ENCODE measurements at regions not wholly inside any gene's neighbourhood (a gene's known extent, or its start where the extent isn't known, plus 50 kb on each side); places are given as distances from the start of the nearest gene placed in this dataset.

DNA sequence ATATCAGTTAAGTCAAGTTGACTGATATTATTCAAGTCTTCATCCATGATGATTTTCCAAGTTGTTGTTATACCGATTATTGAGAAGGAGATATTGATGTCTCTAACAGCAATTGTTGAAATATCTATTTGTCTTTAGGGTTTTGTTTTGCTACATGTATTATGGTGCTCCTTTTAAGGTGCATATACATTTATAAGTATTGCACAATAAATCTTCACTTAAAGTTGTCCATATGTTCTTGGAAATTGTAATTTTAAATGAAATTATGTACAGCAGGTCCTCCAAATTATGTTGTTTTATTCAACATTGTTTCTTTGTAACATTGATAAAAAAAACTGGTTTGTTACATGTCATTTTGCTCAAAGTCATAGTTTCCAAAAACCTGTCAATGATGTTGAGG is 650.7 kb upstream of the CITED2 start:
- H3K36me3 ChIP-seq (ENCODE audit: control insufficient read depth in 1 of 2, insufficient read depth in 2 of 2, low read depth in 1 of 2, low read length in 2 of 2) = no peaks in the 10 kb centered on the region
- WGBS = no CpG with 5 or more reads among the region's 1 CpG
- no peak overlapping the region for H2AK5ac ChIP-seq (ENCODE audit: low read length, severe bottlenecking)
- no peak overlapping the region for H3K14ac ChIP-seq (ENCODE audit: low read length in 2 of 2)
- H3K27me3 ChIP-seq (ENCODE audit: control insufficient read depth in 1 of 2, insufficient read depth in 1 of 2, low read length in 2 of 2) = no peaks in the 10 kb centered on the region
- no peak overlapping the region for H3K9ac ChIP-seq (ENCODE audit: low read length)
- peaks cover 18% of the 10 kb centered on the region for H3K9me3 ChIP-seq (ENCODE audit: control insufficient read depth, low read length)
- H3K23ac ChIP-seq (ENCODE audit: low read length in 2 of 2) = no peak overlapping the region
- no peak overlapping the region for H3K4me3 ChIP-seq (ENCODE audit: insufficient read depth in 1 of 2, low read depth in 1 of 2, low read length in 2 of 2)
- H2AFZ ChIP-seq (ENCODE audit: low read depth, low read length) = no peak overlapping the region
- H2BK15ac ChIP-seq (ENCODE audit: low read depth, poor library complexity, severe bottlenecking) = no peak overlapping the region
- H3K4me2 ChIP-seq (ENCODE audit: low read length, poor library complexity, severe bottlenecking) = no peak overlapping the region
- no peak overlapping the region for H4K91ac ChIP-seq (ENCODE audit: low read length)
- no peak overlapping the region for H3K18ac ChIP-seq (ENCODE audit: low read depth in 1 of 2, low read length in 2 of 2)
- no peak overlapping the region for H3K4ac ChIP-seq (ENCODE audit: low read depth in 1 of 2, low read length in 2 of 2)
- H2BK120ac ChIP-seq (ENCODE audit: low read depth, low read length) = no peak overlapping the region
- H2BK5ac ChIP-seq (ENCODE audit: low read depth, low read length, poor library complexity, severe bottlenecking) = no peak overlapping the region
- DNase-seq = no peak
- no peak overlapping the region for H4K8ac ChIP-seq (ENCODE audit: low read length)
- H3K4me1 ChIP-seq (ENCODE audit: control insufficient read depth, insufficient read depth, low read depth, low read length) = no peaks in the 10 kb centered on the region
- no peaks in the 10 kb centered on the region for H3K79me1 ChIP-seq (replicated peaks; ENCODE audit: low read length, poor library complexity, severe bottlenecking)
- H3K27ac ChIP-seq (ENCODE audit: low read length, poor library complexity, severe bottlenecking) = no peak overlapping the region
- no peak overlapping the region for H2BK12ac ChIP-seq (ENCODE audit: low read length in 2 of 2)

DNA sequence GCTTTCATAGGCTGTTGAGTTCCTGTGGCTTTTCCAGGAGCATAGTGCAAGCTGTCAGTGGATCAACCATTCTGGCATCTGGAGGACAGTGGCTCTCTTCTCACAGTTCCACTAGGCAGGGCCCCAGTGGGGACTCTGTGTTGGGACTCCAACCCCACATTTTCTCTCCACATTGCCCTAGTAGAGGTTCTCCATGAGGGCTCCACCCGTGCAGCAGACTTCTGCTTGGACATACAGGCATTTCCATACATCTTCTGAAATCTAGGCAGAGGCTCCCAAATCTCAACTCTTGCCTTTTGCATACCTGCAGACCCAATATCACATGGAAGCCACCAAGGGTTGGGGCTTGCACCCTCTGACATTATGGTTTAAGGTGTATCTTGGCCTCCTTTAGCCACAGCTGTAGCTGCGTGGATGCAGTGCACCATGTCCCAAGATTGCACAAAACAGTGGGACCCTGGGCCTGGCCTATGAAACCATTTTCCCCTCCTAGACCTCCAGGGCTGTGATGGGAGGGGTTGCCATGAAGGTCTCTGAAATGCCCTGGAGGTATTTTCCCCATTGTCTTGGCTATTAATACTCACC is 645.9 kb upstream of the CITED2 start:
- no peaks in the 10 kb centered on the region for H3K79me1 ChIP-seq (replicated peaks; ENCODE audit: low read length, poor library complexity, severe bottlenecking)
- no peak overlapping the region for H3K14ac ChIP-seq (ENCODE audit: low read length in 2 of 2)
- H3K36me3 ChIP-seq (ENCODE audit: control insufficient read depth in 1 of 2, insufficient read depth in 2 of 2, low read depth in 1 of 2, low read length in 2 of 2) = no peaks in the 10 kb centered on the region
- peaks cover 13% of the 10 kb centered on the region for H3K9me3 ChIP-seq (ENCODE audit: control insufficient read depth, low read length)
- no peak overlapping the region for H2BK15ac ChIP-seq (ENCODE audit: low read depth, poor library complexity, severe bottlenecking)
- H3K4me3 ChIP-seq (ENCODE audit: insufficient read depth in 1 of 2, low read depth in 1 of 2, low read length in 2 of 2) = no peak overlapping the region
- H3K9ac ChIP-seq (ENCODE audit: low read length) = no peak overlapping the region
- no peak overlapping the region for H4K8ac ChIP-seq (ENCODE audit: low read length)
- no peak overlapping the region for H2BK120ac ChIP-seq (ENCODE audit: low read depth, low read length)
- no peak overlapping the region for H2BK12ac ChIP-seq (ENCODE audit: low read length in 2 of 2)
- H3K4me1 ChIP-seq (ENCODE audit: control insufficient read depth, insufficient read depth, low read depth, low read length) = no peaks in the 10 kb centered on the region
- no peak overlapping the region for H3K23ac ChIP-seq (ENCODE audit: low read length in 2 of 2)
- no peak overlapping the region for H3K27ac ChIP-seq (ENCODE audit: low read length, poor library complexity, severe bottlenecking)
- no peak for DNase-seq
- H2AFZ ChIP-seq (ENCODE audit: low read depth, low read length) = no peak overlapping the region
- H2AK5ac ChIP-seq (ENCODE audit: low read length, severe bottlenecking) = no peak overlapping the region
- H3K27me3 ChIP-seq (ENCODE audit: control insufficient read depth in 1 of 2, insufficient read depth in 1 of 2, low read length in 2 of 2) = no peaks in the 10 kb centered on the region
- no peak overlapping the region for H3K4me2 ChIP-seq (ENCODE audit: low read length, poor library complexity, severe bottlenecking)
- 88% methylated on average over 2 of the region's 2 CpGs for WGBS
- H2BK5ac ChIP-seq (ENCODE audit: low read depth, low read length, poor library complexity, severe bottlenecking) = no peak overlapping the region
- no peak overlapping the region for H4K91ac ChIP-seq (ENCODE audit: low read length)
- no peak overlapping the region for H3K18ac ChIP-seq (ENCODE audit: low read depth in 1 of 2, low read length in 2 of 2)
- H3K4ac ChIP-seq (ENCODE audit: low read depth in 1 of 2, low read length in 2 of 2) = no peak overlapping the region

GRCh38 chr6:140018588-140018987 is 644.1 kb upstream of the CITED2 start:
- Histone ChIP-seq H2BK120ac (ENCODE audit: low read depth, low read length) (no peak overlapping the region), H3K4me2 (ENCODE audit: low read length, poor library complexity, severe bottlenecking) (no peak overlapping the region), H2AK5ac (ENCODE audit: low read length, severe bottlenecking) (no peak overlapping the region), H4K91ac (ENCODE audit: low read length) (no peak overlapping the region), H3K36me3 (ENCODE audit: control insufficient read depth in 1 of 2, insufficient read depth in 2 of 2, low read depth in 1 of 2, low read length in 2 of 2) (no peaks in the 10 kb centered on the region), H2BK15ac (ENCODE audit: low read depth, poor library complexity, severe bottlenecking) (no peak overlapping the region), H3K79me1 (replicated peaks; ENCODE audit: low read length, poor library complexity, severe bottlenecking) (no peaks in the 10 kb centered on the region), H3K4ac (ENCODE audit: low read depth in 1 of 2, low read length in 2 of 2) (no peak overlapping the region), H4K8ac (ENCODE audit: low read length) (no peak overlapping the region), H3K9me3 (ENCODE audit: control insufficient read depth, low read length) (peaks cover 13% of the 10 kb centered on the region), H2BK12ac (ENCODE audit: low read length in 2 of 2) (no peak overlapping the region), H2AFZ (ENCODE audit: low read depth, low read length) (no peak overlapping the region), H2BK5ac (ENCODE audit: low read depth, low read length, poor library complexity, severe bottlenecking) (no peak overlapping the region), H3K9ac (ENCODE audit: low read length) (no peak overlapping the region), H3K14ac (ENCODE audit: low read length in 2 of 2) (no peak overlapping the region), H3K23ac (ENCODE audit: low read length in 2 of 2) (no peak overlapping the region), H3K4me1 (ENCODE audit: control insufficient read depth, insufficient read depth, low read depth, low read length) (no peaks in the 10 kb centered on the region), H3K27me3 (ENCODE audit: control insufficient read depth in 1 of 2, insufficient read depth in 1 of 2, low read length in 2 of 2) (no peaks in the 10 kb centered on the region), H3K4me3 (ENCODE audit: insufficient read depth in 1 of 2, low read depth in 1 of 2, low read length in 2 of 2) (no peak overlapping the region), H3K27ac (ENCODE audit: low read length, poor library complexity, severe bottlenecking) (no peak overlapping the region), H3K18ac (ENCODE audit: low read depth in 1 of 2, low read length in 2 of 2) (no peak overlapping the region)
- 91% methylated on average over 1 of the region's 1 CpG for WGBS
- DNase-seq = no peak

GRCh38 chr6:140017470-140017869 is 643.0 kb upstream of the CITED2 start:
- no peaks in the 10 kb centered on the region for H3K27me3 ChIP-seq (ENCODE audit: control insufficient read depth in 1 of 2, insufficient read depth in 1 of 2, low read length in 2 of 2)
- no peak overlapping the region for H3K4ac ChIP-seq (ENCODE audit: low read depth in 1 of 2, low read length in 2 of 2)
- 0% methylated on average over 1 of the region's 1 CpG for WGBS
- DNase-seq = no peak
- H3K27ac ChIP-seq (ENCODE audit: low read length, poor library complexity, severe bottlenecking) = no peak overlapping the region
- no peak overlapping the region for H2AK5ac ChIP-seq (ENCODE audit: low read length, severe bottlenecking)
- no peak overlapping the region for H3K23ac ChIP-seq (ENCODE audit: low read length in 2 of 2)
- H3K4me1 ChIP-seq (ENCODE audit: control insufficient read depth, insufficient read depth, low read depth, low read length) = no peaks in the 10 kb centered on the region
- no peaks in the 10 kb centered on the region for H3K36me3 ChIP-seq (ENCODE audit: control insufficient read depth in 1 of 2, insufficient read depth in 2 of 2, low read depth in 1 of 2, low read length in 2 of 2)
- no peak overlapping the region for H4K8ac ChIP-seq (ENCODE audit: low read length)
- no peak overlapping the region for H4K91ac ChIP-seq (ENCODE audit: low read length)
- H3K79me1 ChIP-seq (replicated peaks; ENCODE audit: low read length, poor library complexity, severe bottlenecking) = no peaks in the 10 kb centered on the region
- no peak overlapping the region for H3K14ac ChIP-seq (ENCODE audit: low read length in 2 of 2)
- H2BK12ac ChIP-seq (ENCODE audit: low read length in 2 of 2) = no peak overlapping the region
- H3K4me3 ChIP-seq (ENCODE audit: insufficient read depth in 1 of 2, low read depth in 1 of 2, low read length in 2 of 2) = no peak overlapping the region
- no peak overlapping the region for H2BK5ac ChIP-seq (ENCODE audit: low read depth, low read length, poor library complexity, severe bottlenecking)
- no peak overlapping the region for H3K4me2 ChIP-seq (ENCODE audit: low read length, poor library complexity, severe bottlenecking)
- no peak overlapping the region for H3K9ac ChIP-seq (ENCODE audit: low read length)
- H3K9me3 ChIP-seq (ENCODE audit: control insufficient read depth, low read length) = peaks cover 13% of the 10 kb centered on the region
- no peak overlapping the region for H2AFZ ChIP-seq (ENCODE audit: low read depth, low read length)
- H3K18ac ChIP-seq (ENCODE audit: low read depth in 1 of 2, low read length in 2 of 2) = no peak overlapping the region
- no peak overlapping the region for H2BK120ac ChIP-seq (ENCODE audit: low read depth, low read length)
- H2BK15ac ChIP-seq (ENCODE audit: low read depth, poor library complexity, severe bottlenecking) = no peak overlapping the region
